Stimulated activated CD4-positive, alpha-beta T cell treated with anti-CD3 and anti-CD28 coated beads, Interleukin-4, amount 100 ng/mL, for 48 hours (primary cell): ENCODE measurements at regions not wholly inside any gene's neighbourhood (a gene's known extent, or its start where the extent isn't known, plus 50 kb on each side); places are given as distances from the start of the nearest gene placed in this dataset.

Source experiments
- DNase-seq, 2 donors: peaks; one replicate each; pipeline ENCODE4 v3.0.0-alpha.2; 2020; ENCODE audit warnings: low read depth in 2 of 2

GRCh38 chr19:29096896-29097295 is 116.1 kb downstream of the UQCRFS1 start:
- no peak for DNase-seq

GRCh38 chr19:29093553-29093908 is 119.4 kb downstream of the UQCRFS1 start:
- DNase-seq: no peak

- DNase-seq: no peak
Observed at GRCh38 chr19:29092712-29093552, 120.0 kb downstream of the UQCRFS1 start.

- no peak for DNase-seq
Observed at GRCh38 chr19:29090783-29091526, 122.0 kb downstream of the UQCRFS1 start.

- DNase-seq: no peak
Observed at GRCh38 chr19:29089315-29089870, 123.6 kb downstream of the UQCRFS1 start.

GRCh38 chr19:29088761-29089160 is 124.2 kb downstream of the UQCRFS1 start:
- DNase-seq: no peak

- DNase-seq: no peak
Observed at GRCh38 chr19:29086646-29087045, 126.3 kb downstream of the UQCRFS1 start.

GRCh38 chr19:29086182-29086581 is 126.8 kb downstream of the UQCRFS1 start:
- no peak for DNase-seq

- DNase-seq: no peak
Observed at GRCh38 chr19:29085630-29086029, 127.3 kb downstream of the UQCRFS1 start.

GRCh38 chr19:29085206-29085605 is 127.7 kb downstream of the UQCRFS1 start:
- DNase-seq: no peak

- no peak for DNase-seq
Observed at GRCh38 chr19:29084266-29084665, 128.7 kb downstream of the UQCRFS1 start.

GRCh38 chr19:29083863-29084262 is 129.1 kb downstream of the UQCRFS1 start:
- DNase-seq: no peak

- no peak for DNase-seq
Observed at GRCh38 chr19:29079356-29080032, 133.5 kb downstream of the UQCRFS1 start.

- no peak for DNase-seq
Observed at GRCh38 chr19:29076963-29077362, 136.0 kb downstream of the UQCRFS1 start.

GRCh38 chr19:29076161-29076560 is 136.8 kb downstream of the UQCRFS1 start:
- DNase-seq: no peak

- no peak for DNase-seq
Observed at GRCh38 chr19:29075149-29075548, 137.8 kb downstream of the UQCRFS1 start.

GRCh38 chr19:29074579-29074978 is 138.4 kb downstream of the UQCRFS1 start:
- no peak for DNase-seq

- no peak for DNase-seq
Observed at GRCh38 chr19:29067831-29068230, 145.1 kb downstream of the UQCRFS1 start.

GRCh38 chr19:29062475-29063435 is 150.2 kb downstream of the UQCRFS1 start:
- no peak for DNase-seq

- DNase-seq: no peak
Observed at GRCh38 chr19:29060813-29061364, 152.1 kb downstream of the UQCRFS1 start.

GRCh38 chr19:29056535-29056934 is 156.4 kb downstream of the UQCRFS1 start:
- no peak for DNase-seq
